HG03175 (cell line): ENCODE measurements at regions not wholly inside any gene's neighbourhood (a gene's known extent, or its start where the extent isn't known, plus 50 kb on each side); places are given as distances from the start of the nearest gene placed in this dataset.

Experiments
- ATAC-seq: cut with Tn5 transposase; IDR thresholded peaks from one replicate; pipeline ENCODE4 v1.9.1; 2021; ENCODE audit warnings: mild to moderate bottlenecking, moderate library complexity; ENCODE audit not compliant: unreplicated experiment

- ATAC-seq: no peak
Observed at GRCh38 chr4:60808726-60809485, 391.2 kb upstream of the ADGRL3 start.

GRCh38 chr4:60809486-60809800 lies 390.7 kb upstream of the ADGRL3 start:
- no peak for ATAC-seq

- ATAC-seq: no peak
Observed at GRCh38 chr4:60812811-60813210, 387.3 kb upstream of the ADGRL3 start.

- no peak for ATAC-seq
Observed at GRCh38 chr4:60814549-60814948, 385.6 kb upstream of the ADGRL3 start.

- no peak for ATAC-seq
Observed at GRCh38 chr4:60817609-60818008, 382.5 kb upstream of the ADGRL3 start.

GRCh38 chr4:60822986-60823385 lies 377.1 kb upstream of the ADGRL3 start:
- no peak for ATAC-seq

- ATAC-seq: no peak
Observed at GRCh38 chr4:60840020-60840419, 360.1 kb upstream of the ADGRL3 start.

GRCh38 chr4:60846678-60847077 lies 353.4 kb upstream of the ADGRL3 start:
- no peak for ATAC-seq

GRCh38 chr4:60847614-60848013 lies 352.5 kb upstream of the ADGRL3 start:
- ATAC-seq: no peak

- no peak for ATAC-seq
Observed at GRCh38 chr4:60857130-60857753, 342.9 kb upstream of the ADGRL3 start.

GRCh38 chr4:60863442-60863841 lies 336.7 kb upstream of the ADGRL3 start:
- no peak for ATAC-seq

- ATAC-seq: no peak
Observed at GRCh38 chr4:60865273-60865672, 334.9 kb upstream of the ADGRL3 start.

- ATAC-seq: no peak
Observed at GRCh38 chr4:60868232-60868960, 331.7 kb upstream of the ADGRL3 start.

GRCh38 chr4:60879135-60879701 lies 320.9 kb upstream of the ADGRL3 start:
- no peak for ATAC-seq

GRCh38 chr4:60884587-60884986 lies 315.5 kb upstream of the ADGRL3 start:
- ATAC-seq: no peak

- no peak for ATAC-seq
Observed at GRCh38 chr4:60885011-60885410, 315.1 kb upstream of the ADGRL3 start.

- ATAC-seq: no peak
Observed at GRCh38 chr4:60890743-60891142, 309.4 kb upstream of the ADGRL3 start.

- ATAC-seq: no peak
Observed at GRCh38 chr4:60891947-60892346, 308.2 kb upstream of the ADGRL3 start.

GRCh38 chr4:60897415-60897814 lies 302.7 kb upstream of the ADGRL3 start:
- no peak for ATAC-seq

- ATAC-seq: no peak
Observed at GRCh38 chr4:60905162-60905561, 295.0 kb upstream of the ADGRL3 start.

- no peak for ATAC-seq
Observed at GRCh38 chr4:60911127-60911526, 289.0 kb upstream of the ADGRL3 start.

- no peak for ATAC-seq
Observed at GRCh38 chr4:60913002-60913401, 287.1 kb upstream of the ADGRL3 start.
